ENCODE measurements at regions not wholly inside any gene's neighbourhood (a gene's known extent, or its start where the extent isn't known, plus 50 kb on each side); places are given as distances from the start of the nearest gene placed in this dataset.

DNA sequence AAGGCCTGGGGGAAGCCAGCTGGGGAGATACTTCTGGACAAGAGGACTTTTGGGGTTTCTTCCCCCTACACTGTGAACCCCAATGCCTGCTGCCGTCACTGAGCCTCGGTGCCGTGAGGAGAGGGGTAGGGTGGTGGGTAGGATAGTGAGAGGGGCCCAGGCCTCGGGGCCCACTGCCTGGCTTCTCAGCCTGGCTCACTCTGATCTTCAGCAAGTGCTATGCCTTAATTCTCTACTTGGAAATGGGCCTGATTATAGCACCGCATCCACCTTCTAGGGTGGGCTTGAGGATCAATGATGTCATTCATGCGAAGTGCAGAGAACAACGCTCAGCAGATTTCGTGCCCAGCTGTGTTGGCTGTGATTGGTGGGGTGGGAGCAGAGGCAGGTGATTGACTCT is 76.7 kb upstream of the NECTIN1 start:
- TF ChIP-seq, protein P1, sequence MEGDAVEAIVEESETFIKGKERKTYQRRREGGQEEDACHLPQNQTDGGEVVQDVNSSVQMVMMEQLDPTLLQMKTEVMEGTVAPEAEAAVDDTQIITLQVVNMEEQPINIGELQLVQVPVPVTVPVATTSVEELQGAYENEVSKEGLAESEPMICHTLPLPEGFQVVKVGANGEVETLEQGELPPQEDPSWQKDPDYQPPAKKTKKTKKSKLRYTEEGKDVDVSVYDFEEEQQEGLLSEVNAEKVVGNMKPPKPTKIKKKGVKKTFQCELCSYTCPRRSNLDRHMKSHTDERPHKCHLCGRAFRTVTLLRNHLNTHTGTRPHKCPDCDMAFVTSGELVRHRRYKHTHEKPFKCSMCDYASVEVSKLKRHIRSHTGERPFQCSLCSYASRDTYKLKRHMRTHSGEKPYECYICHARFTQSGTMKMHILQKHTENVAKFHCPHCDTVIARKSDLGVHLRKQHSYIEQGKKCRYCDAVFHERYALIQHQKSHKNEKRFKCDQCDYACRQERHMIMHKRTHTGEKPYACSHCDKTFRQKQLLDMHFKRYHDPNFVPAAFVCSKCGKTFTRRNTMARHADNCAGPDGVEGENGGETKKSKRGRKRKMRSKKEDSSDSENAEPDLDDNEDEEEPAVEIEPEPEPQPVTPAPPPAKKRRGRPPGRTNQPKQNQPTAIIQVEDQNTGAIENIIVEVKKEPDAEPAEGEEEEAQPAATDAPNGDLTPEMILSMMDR (IDR thresholded peaks at IDR 0.05), result no peak
- TF ChIP-seq POLR2A (IDR thresholded peaks at IDR 0.05), result no peak
